GM12872 (cell line): ENCODE measurements at regions not wholly inside any gene's neighbourhood (a gene's known extent, or its start where the extent isn't known, plus 50 kb on each side); places are given as distances from the start of the nearest gene placed in this dataset.

Experiments
- CTCF ChIP-seq: IDR thresholded peaks from 3 replicates; pipeline ENCODE4 v1.5.1; 2011; ENCODE audit warnings: low read depth, mild to moderate bottlenecking, low read length, moderate library complexity; ENCODE audit not compliant: insufficient read depth

- no peak for TF ChIP-seq CTCF
Measured at GRCh38 chr4:124483048-124483906, 229.3 kb downstream of the ANKRD50 start.

- no peak for TF ChIP-seq CTCF
Measured at GRCh38 chr4:124484008-124484407, 228.5 kb downstream of the ANKRD50 start.

- TF ChIP-seq CTCF, result no peak
Measured at GRCh38 chr4:124484940-124485339, 227.6 kb downstream of the ANKRD50 start.

- TF ChIP-seq CTCF, result no peak
Measured at GRCh38 chr4:124486423-124486822, 226.1 kb downstream of the ANKRD50 start.

- TF ChIP-seq CTCF, result no peak
Measured at GRCh38 chr4:124487651-124488050, 224.9 kb downstream of the ANKRD50 start.

GRCh38 chr4:124491361-124492145 lies 221.0 kb downstream of the ANKRD50 start:
- TF ChIP-seq CTCF, result no peak

- no peak for TF ChIP-seq CTCF
Measured at GRCh38 chr4:124499261-124499660, 213.3 kb downstream of the ANKRD50 start.
